Fibroblast of villous mesenchyme (primary cell): ENCODE measurements at regions not wholly inside any gene's neighbourhood (a gene's known extent, or its start where the extent isn't known, plus 50 kb on each side); places are given as distances from the start of the nearest gene placed in this dataset.

Experiments
- DNase-seq: peaks from one replicate; pipeline ENCODE4 v3.0.0-alpha.2; 2010; ENCODE audit warnings: low read depth
- H3K4me3 ChIP-seq: 2 replicates; pipeline ENCODE4 v1.5.1; 2011; ENCODE audit warnings: low read depth, mild to moderate bottlenecking, low read length
- TF ChIP-seq, protein P1 (sequence below): IDR thresholded peaks from 2 replicates; pipeline ENCODE4 v1.5.1; 2012; ENCODE audit warnings: low read depth, mild to moderate bottlenecking, low read length; ENCODE audit not compliant: insufficient read depth

GRCh38 chr6:44661221-44662008, 273.9 kb downstream of the CDC5L start:
- DNase-seq = peak; percentile 42
- TF ChIP-seq, protein P1, sequence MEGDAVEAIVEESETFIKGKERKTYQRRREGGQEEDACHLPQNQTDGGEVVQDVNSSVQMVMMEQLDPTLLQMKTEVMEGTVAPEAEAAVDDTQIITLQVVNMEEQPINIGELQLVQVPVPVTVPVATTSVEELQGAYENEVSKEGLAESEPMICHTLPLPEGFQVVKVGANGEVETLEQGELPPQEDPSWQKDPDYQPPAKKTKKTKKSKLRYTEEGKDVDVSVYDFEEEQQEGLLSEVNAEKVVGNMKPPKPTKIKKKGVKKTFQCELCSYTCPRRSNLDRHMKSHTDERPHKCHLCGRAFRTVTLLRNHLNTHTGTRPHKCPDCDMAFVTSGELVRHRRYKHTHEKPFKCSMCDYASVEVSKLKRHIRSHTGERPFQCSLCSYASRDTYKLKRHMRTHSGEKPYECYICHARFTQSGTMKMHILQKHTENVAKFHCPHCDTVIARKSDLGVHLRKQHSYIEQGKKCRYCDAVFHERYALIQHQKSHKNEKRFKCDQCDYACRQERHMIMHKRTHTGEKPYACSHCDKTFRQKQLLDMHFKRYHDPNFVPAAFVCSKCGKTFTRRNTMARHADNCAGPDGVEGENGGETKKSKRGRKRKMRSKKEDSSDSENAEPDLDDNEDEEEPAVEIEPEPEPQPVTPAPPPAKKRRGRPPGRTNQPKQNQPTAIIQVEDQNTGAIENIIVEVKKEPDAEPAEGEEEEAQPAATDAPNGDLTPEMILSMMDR = no peak
- H3K4me3 ChIP-seq = no peak overlapping the region

- DNase-seq = peak; percentile 32
- TF ChIP-seq, protein P1 = no peak
Measured at GRCh38 chr6:44662461-44663121, 275.1 kb downstream of the CDC5L start.

DNA sequence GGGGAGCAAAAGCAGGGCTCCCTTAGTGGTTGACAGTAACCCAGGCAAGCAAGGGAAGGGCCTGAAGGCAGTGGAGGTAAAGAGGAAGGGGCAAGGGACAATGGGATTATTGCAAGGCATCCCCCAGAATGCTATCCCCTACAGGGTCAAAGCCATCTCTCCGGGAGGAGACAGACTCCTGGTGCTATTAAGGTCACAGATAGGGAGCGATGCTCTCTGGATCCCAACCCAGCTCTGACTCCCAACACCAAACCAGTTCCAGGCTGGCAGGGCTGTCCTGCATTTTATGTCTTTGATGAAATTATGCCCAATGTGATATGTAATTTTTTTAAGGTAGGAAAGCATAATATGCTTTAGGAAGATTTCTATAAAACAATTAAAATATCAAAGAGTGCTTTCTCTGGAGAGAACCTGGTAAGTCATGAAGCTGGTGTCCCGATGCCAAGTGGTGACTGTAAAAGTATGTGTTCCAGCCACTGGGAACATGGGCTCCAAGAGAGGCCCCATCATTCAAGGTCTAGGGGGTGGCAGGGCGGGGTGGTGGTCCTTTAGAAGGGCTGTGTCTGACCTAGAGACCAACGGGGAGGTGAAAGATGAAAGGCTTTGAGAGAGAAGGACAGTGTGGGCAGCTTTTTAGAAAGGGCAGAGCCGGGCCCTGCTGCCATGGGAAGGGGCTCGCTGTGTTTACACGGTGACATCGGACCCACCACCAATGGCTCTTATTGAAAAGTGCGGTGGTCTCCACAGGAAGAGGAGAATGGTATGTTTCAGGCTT, 276.5 kb downstream of the CDC5L start:
- no peak for DNase-seq
- H3K4me3 ChIP-seq = no peak overlapping the region
- TF ChIP-seq, protein P1 = no peak

More at GRCh38 chr6:44662461-44663121, 275.1 kb downstream of the CDC5L start:
- H3K4me3 ChIP-seq = no peak overlapping the region

GRCh38 chr6:44664716-44665115, 277.2 kb downstream of the CDC5L start:
- peak; percentile 41 for DNase-seq
- TF ChIP-seq, protein P1 = no peak

GRCh38 chr6:44665143-44665542, 277.6 kb downstream of the CDC5L start:
- no peak overlapping the region for H3K4me3 ChIP-seq
- no peak for DNase-seq
- TF ChIP-seq, protein P1 = no peak

More at GRCh38 chr6:44664716-44665115, 277.2 kb downstream of the CDC5L start:
- no peak overlapping the region for H3K4me3 ChIP-seq

DNA sequence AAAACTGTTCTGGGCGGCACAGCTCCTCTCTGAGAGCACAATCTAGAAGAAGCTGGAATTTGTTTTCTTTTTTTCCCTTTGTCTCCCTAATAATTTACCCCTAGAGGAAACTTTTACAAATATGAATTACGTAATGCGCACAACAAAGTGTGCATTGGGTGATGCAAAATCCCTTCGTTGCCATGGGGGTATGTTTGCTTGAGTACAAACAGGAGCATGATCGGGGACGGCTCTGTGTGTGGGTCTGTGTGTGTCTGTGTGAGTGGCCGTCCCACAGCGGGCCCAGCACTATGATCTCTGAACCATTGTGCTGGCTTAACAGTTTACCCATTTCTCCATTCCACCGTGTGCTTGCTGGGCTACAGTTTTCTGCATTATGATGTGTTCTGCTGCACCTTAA, 278.2 kb downstream of the CDC5L start:
- no peak overlapping the region for H3K4me3 ChIP-seq
- TF ChIP-seq, protein P1 = no peak
- no peak for DNase-seq
